ENCODE measurements at regions not wholly inside any gene's neighbourhood (a gene's known extent, or its start where the extent isn't known, plus 50 kb on each side); places are given as distances from the start of the nearest gene placed in this dataset.

DNA sequence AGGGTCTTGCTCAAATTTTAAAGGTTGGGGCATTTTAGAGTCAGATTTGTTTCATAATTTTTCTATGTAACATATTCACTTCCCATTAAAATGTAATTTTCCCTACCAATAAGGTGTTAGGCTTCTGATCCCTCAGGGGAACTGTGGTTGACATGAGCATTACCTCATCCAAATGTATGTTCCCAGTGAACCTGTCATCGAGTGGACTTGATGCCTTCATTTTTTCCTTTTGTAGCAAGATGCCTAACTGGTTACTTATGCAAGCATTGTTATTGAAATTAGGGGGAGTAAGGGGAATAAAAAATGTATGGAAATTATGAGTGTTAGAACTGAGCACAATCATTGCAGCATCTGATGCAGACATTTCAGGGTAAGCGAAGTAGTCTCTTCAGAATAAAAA, 360.5 kb downstream of the BCKDHB start:
- TF ChIP-seq REST (IDR thresholded peaks at IDR 0.05; ENCODE audit: borderline replicate concordance) (peak; percentile 66), EZH2 (IDR thresholded peaks at IDR 0.05; ENCODE audit: borderline replicate concordance, insufficient read depth, low read length, poor library complexity, severe bottlenecking) (no peak), POLR2AphosphoS5 (IDR thresholded peaks at IDR 0.05) (peak; percentile 69), EP300 (conservative IDR thresholded peaks at IDR 0.05; ENCODE audit: poor library complexity, severe bottlenecking) (peak; percentile 89), RAD21 (conservative IDR thresholded peaks at IDR 0.05) (peak; percentile 10)
- TF ChIP-seq, protein P1, sequence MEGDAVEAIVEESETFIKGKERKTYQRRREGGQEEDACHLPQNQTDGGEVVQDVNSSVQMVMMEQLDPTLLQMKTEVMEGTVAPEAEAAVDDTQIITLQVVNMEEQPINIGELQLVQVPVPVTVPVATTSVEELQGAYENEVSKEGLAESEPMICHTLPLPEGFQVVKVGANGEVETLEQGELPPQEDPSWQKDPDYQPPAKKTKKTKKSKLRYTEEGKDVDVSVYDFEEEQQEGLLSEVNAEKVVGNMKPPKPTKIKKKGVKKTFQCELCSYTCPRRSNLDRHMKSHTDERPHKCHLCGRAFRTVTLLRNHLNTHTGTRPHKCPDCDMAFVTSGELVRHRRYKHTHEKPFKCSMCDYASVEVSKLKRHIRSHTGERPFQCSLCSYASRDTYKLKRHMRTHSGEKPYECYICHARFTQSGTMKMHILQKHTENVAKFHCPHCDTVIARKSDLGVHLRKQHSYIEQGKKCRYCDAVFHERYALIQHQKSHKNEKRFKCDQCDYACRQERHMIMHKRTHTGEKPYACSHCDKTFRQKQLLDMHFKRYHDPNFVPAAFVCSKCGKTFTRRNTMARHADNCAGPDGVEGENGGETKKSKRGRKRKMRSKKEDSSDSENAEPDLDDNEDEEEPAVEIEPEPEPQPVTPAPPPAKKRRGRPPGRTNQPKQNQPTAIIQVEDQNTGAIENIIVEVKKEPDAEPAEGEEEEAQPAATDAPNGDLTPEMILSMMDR (IDR thresholded peaks at IDR 0.05; ENCODE audit: poor library complexity, severe bottlenecking) = no peak
